IMR-90 (cell line): ENCODE measurements at regions not wholly inside any gene's neighbourhood (a gene's known extent, or its start where the extent isn't known, plus 50 kb on each side); places are given as distances from the start of the nearest gene placed in this dataset.

Source experiments
- ATAC-seq: fragments of 200-7000 bp; cut with Tn5 transposase; 2 replicates; pipeline ENCODE4 v1.9.1; 2020; ENCODE audit warnings: low read depth, mild to moderate bottlenecking, moderate library complexity
- BruUV-seq: library from RNA; stranded (reverse); fragments of 400-500 nt; replicated peaks from 2 replicates; lab custom pipeline; 2021; lab: Mats Ljungman, UMichigan
- CTCF ChIA-PET: fragments of 300-600 bp; formaldehyde crosslinking; extraction: SDS; loops from one replicate; lab custom pipeline; 2021; ENCODE audit warnings: antibody characterized with exemption; lab: Yijun Ruan, JAX
- POLR2A ChIA-PET: fragments of 300-600 bp; sonication (Branson Sonifier 250); formaldehyde crosslinking; loops from one replicate; lab custom pipeline; 2022; ENCODE audit warnings: antibody characterized with exemption; ENCODE audit not compliant: unreplicated experiment; lab: Charles Lee
- DNase-seq: peaks from one replicate; pipeline ENCODE4 v3.0.0; 2013
- H2AFZ ChIP-seq: replicated peaks from 2 replicates; pipeline ENCODE3; 2013; ENCODE audit warnings: low read length, mild to moderate bottlenecking; ENCODE audit not compliant: poor library complexity
- H2AK5ac ChIP-seq: 2 replicates; pipeline ENCODE4 v1.6.1; 2013; ENCODE audit warnings: low read depth, low read length, inconsistent platforms
- H2AK9ac ChIP-seq: replicated peaks from 2 replicates; pipeline ENCODE3; 2013; ENCODE audit warnings: mild to moderate bottlenecking, low read depth, low read length, moderate library complexity; ENCODE audit not compliant: poor library complexity
- H2BK120ac ChIP-seq: 2 replicates; pipeline ENCODE4 v1.6.1; 2013; ENCODE audit warnings: low read depth, low read length, inconsistent platforms
- H2BK15ac ChIP-seq: 3 replicates; pipeline ENCODE4 v1.6.1; 2013; ENCODE audit warnings: low read depth, low read length, inconsistent platforms
- H2BK20ac ChIP-seq: 2 replicates; pipeline ENCODE4 v1.6.1; 2013; ENCODE audit warnings: low read depth, mild to moderate bottlenecking, inconsistent platforms, low read length, moderate library complexity
- H2BK5ac ChIP-seq: 2 replicates; pipeline ENCODE4 v1.6.1; 2013; ENCODE audit warnings: mild to moderate bottlenecking, low read depth, low read length, inconsistent platforms; ENCODE audit not compliant: poor library complexity, severe bottlenecking
- H3K14ac ChIP-seq: replicated peaks from 2 replicates; pipeline ENCODE4 v1.6.1; 2013; ENCODE audit warnings: low read depth, low read length, inconsistent platforms
- H3K18ac ChIP-seq: 2 replicates; pipeline ENCODE4 v1.6.1; 2013; ENCODE audit warnings: low read depth, low read length, control low read depth
- H3K23ac ChIP-seq: 2 replicates; pipeline ENCODE4 v1.6.1; 2013; ENCODE audit warnings: low read depth, low read length, inconsistent platforms
- H3K27ac ChIP-seq: 2 replicates; pipeline ENCODE4 v1.5.1; 2013; ENCODE audit warnings: mild to moderate bottlenecking, control low read depth, low read length; ENCODE audit not compliant: insufficient read depth
- H3K27me3 ChIP-seq: 2 replicates; pipeline ENCODE4 v1.6.1; 2013; ENCODE audit warnings: low read length; ENCODE audit not compliant: control insufficient read depth, insufficient read depth
- H3K36me3 ChIP-seq: 2 replicates; pipeline ENCODE4 v1.6.1; 2013; ENCODE audit warnings: low read length, mixed read lengths; ENCODE audit not compliant: control insufficient read depth, insufficient read depth
- H3K4ac ChIP-seq: 2 replicates; pipeline ENCODE4 v1.6.1; 2013; ENCODE audit warnings: low read depth, low read length, inconsistent platforms
- H3K4me1 ChIP-seq: 2 replicates; pipeline ENCODE4 v1.6.1; 2013; ENCODE audit warnings: low read length, mixed read lengths; ENCODE audit not compliant: control insufficient read depth, insufficient read depth
- H3K4me2 ChIP-seq: 2 replicates; pipeline ENCODE4 v1.6.1; 2013; ENCODE audit warnings: low read depth, mild to moderate bottlenecking, control low read depth, low read length, moderate library complexity
- H3K4me3 ChIP-seq: 2 replicates; pipeline ENCODE4 v1.5.1; 2013; ENCODE audit warnings: low read depth, mild to moderate bottlenecking, control low read depth, low read length, moderate library complexity; ENCODE audit not compliant: insufficient read depth
- H3K56ac ChIP-seq: 2 replicates; pipeline ENCODE4 v1.6.1; 2013; ENCODE audit warnings: low read length, inconsistent platforms; ENCODE audit not compliant: insufficient read depth; ENCODE audit errors: extremely low read depth
- H3K79me1 ChIP-seq, 2 experiments: 2 replicates each; pipeline ENCODE4 v1.6.1; 2013; ENCODE audit warnings: low read length in 2 of 2, inconsistent platforms in 1 of 2, low read depth in 1 of 2
- H3K9ac ChIP-seq: 2 replicates; pipeline ENCODE4 v1.6.1; 2013; ENCODE audit warnings: low read depth, low read length, control low read depth
- H3K9me1 ChIP-seq: 2 replicates; pipeline ENCODE4 v1.6.1; 2013; ENCODE audit warnings: low read length, inconsistent platforms; ENCODE audit not compliant: insufficient read depth
- H3K9me3 ChIP-seq: 2 replicates; pipeline ENCODE4 v1.6.1; 2013; ENCODE audit warnings: low read length; ENCODE audit not compliant: control insufficient read depth, insufficient read depth
- H4K20me1 ChIP-seq: 2 replicates; pipeline ENCODE4 v1.6.1; 2013; ENCODE audit warnings: low read length, inconsistent platforms; ENCODE audit not compliant: insufficient read depth
- H4K5ac ChIP-seq: 2 replicates; pipeline ENCODE4 v1.6.1; 2013; ENCODE audit warnings: mild to moderate bottlenecking, low read depth, low read length, control low read depth
- H4K8ac ChIP-seq, 2 experiments: 2 replicates each; pipeline ENCODE4 v1.6.1; 2013; ENCODE audit warnings: low read depth in 2 of 2, low read length in 2 of 2, control low read depth in 1 of 2, inconsistent platforms in 1 of 2
- H4K91ac ChIP-seq: 2 replicates; pipeline ENCODE4 v1.6.1; 2013; ENCODE audit warnings: low read depth, low read length, inconsistent platforms; ENCODE audit not compliant: insufficient read depth
- BHLHE40 ChIP-seq: fragments of 150-350 bp; IDR thresholded peaks from 2 replicates; pipeline ENCODE4 v1.6.1; 2016; ENCODE audit warnings: mild to moderate bottlenecking, low read depth, low read length
- CEBPB ChIP-seq: IDR thresholded peaks from 2 replicates; pipeline ENCODE4 v1.6.1; 2012; ENCODE audit warnings: low read depth, low read length, improper control_type of control experiment
- CHD1 ChIP-seq: IDR thresholded peaks from 2 replicates; pipeline ENCODE4 v1.6.1; 2012; ENCODE audit warnings: low read depth, low read length, improper control_type of control experiment
- CTCF ChIP-seq: conservative IDR thresholded peaks from 2 replicates; pipeline ENCODE4 v1.5.1; 2012; ENCODE audit warnings: mild to moderate bottlenecking, low read depth, low read length, improper control_type of control experiment
- FOS ChIP-seq: fragments of 150-350 bp; IDR thresholded peaks from 2 replicates; pipeline ENCODE4 v1.6.1; 2016; ENCODE audit warnings: low read depth, low read length
- MAFK ChIP-seq: IDR thresholded peaks from 2 replicates; pipeline ENCODE4 v1.6.1; 2012; ENCODE audit warnings: low read depth, low read length, improper control_type of control experiment
- NFE2L2 ChIP-seq: fragments of 150-350 bp; IDR thresholded peaks from 2 replicates; pipeline ENCODE4 v1.6.1; 2016; ENCODE audit warnings: low read depth, mild to moderate bottlenecking, low read length
- RCOR1 ChIP-seq: IDR thresholded peaks from 2 replicates; pipeline ENCODE4 v1.6.1; 2012; ENCODE audit warnings: mild to moderate bottlenecking, low read length, improper control_type of control experiment; ENCODE audit not compliant: insufficient replicate concordance
- RFX5 ChIP-seq: IDR thresholded peaks from 2 replicates; pipeline ENCODE4 v1.8.0; 2012; ENCODE audit warnings: low read depth, mild to moderate bottlenecking, low read length, moderate library complexity
- SMC3 ChIP-seq: fragments of 150-350 bp; IDR thresholded peaks from 2 replicates; pipeline ENCODE4 v1.6.1; 2016; ENCODE audit warnings: low read depth, mild to moderate bottlenecking, antibody characterized with exemption, low read length, moderate library complexity
- USF2 ChIP-seq: fragments of 150-350 bp; IDR thresholded peaks from 2 replicates; pipeline ENCODE4 v1.6.1; 2017; ENCODE audit warnings: mild to moderate bottlenecking, antibody characterized with exemption, low read length, low read depth
- WGBS, 2 experiments: methylation state at CpG; one replicate each; pipeline versions ENCODE4 v1.1.5 to v1.1.7; 2013; ENCODE audit warnings: missing lambda C conversion rate in 2 of 2; ENCODE audit not compliant: insufficient read length in 1 of 2; ENCODE audit errors: extremely low coverage in 2 of 2; 5-methylcytosine and 5-hydroxymethylcytosine counted together
- dilution Hi-C: fragments of 300-500 bp; cut with HindIII; formaldehyde crosslinking; loops from one replicate; pipeline ENCODE4 v1.14.3; 2018; ENCODE audit warnings: low sequenced_read_pairs; ENCODE audit not compliant: unreplicated experiment
- in situ Hi-C: fragments of 300-500 bp; cut with MboI; formaldehyde crosslinking; loops from 3 replicates; pipeline ENCODE4 v1.14.3; 2019; ENCODE audit warnings: low sequenced_read_pairs, inconsistent platforms, mixed read lengths
- intact Hi-C: fragments of 100-400 bp; cut with micrococcal nuclease; formaldehyde crosslinking; loops from 2 replicates; pipeline ENCODE4 v1.10.0; 2022

GRCh38 chr18:71673498-71673897 lies 870.6 kb downstream of the CBLN2 start:
- no peak overlapping the region for H3K9ac ChIP-seq
- no peaks in the 10 kb centered on the region for H3K79me1 ChIP-seq
- H3K56ac ChIP-seq = no peak overlapping the region
- H4K20me1 ChIP-seq = no peaks in the 10 kb centered on the region
- H4K8ac ChIP-seq = no peak overlapping the region
- H4K5ac ChIP-seq = no peak overlapping the region
- no peak overlapping the region for H3K4me2 ChIP-seq
- H2AK5ac ChIP-seq = no peak overlapping the region
- H3K4ac ChIP-seq = no peak overlapping the region
- H3K27me3 ChIP-seq = no peaks in the 10 kb centered on the region
- no peak overlapping the region for H3K27ac ChIP-seq
- H2BK20ac ChIP-seq = no peak overlapping the region
- in situ Hi-C loops (no loop called here), dilution Hi-C loops (no loop called here), intact Hi-C loops (no loop called here)
- no peak overlapping the region for H3K23ac ChIP-seq
- no peak overlapping the region for H3K4me3 ChIP-seq
- WGBS, 2 experiments = 57% methylated on average over 1 of the region's 5 CpGs; no CpG with 5 or more reads in 1 of the 2 experiments
- H3K14ac ChIP-seq = no peak overlapping the region
- ATAC-seq (no peak), DNase-seq (no peak)
- H3K18ac ChIP-seq = no peak overlapping the region
- H2BK5ac ChIP-seq = no peak overlapping the region
- H4K91ac ChIP-seq = no peak overlapping the region
- POLR2A ChIA-PET = no interaction called here
- H2AFZ ChIP-seq = no peak overlapping the region
- H3K4me1 ChIP-seq = no peaks in the 10 kb centered on the region
- H2AK9ac ChIP-seq = no peak overlapping the region
- BruUV-seq = no TSS peak
- CTCF ChIA-PET = no interaction called here
- H2BK15ac ChIP-seq = no peak overlapping the region
- no peak overlapping the region for H2BK120ac ChIP-seq
- H3K9me1 ChIP-seq = no peaks in the 10 kb centered on the region
- H3K9me3 ChIP-seq = peaks cover 19% of the 10 kb centered on the region
- TF ChIP-seq CHD1 = no peak
- TF ChIP-seq CEBPB = no peak
- no peak for TF ChIP-seq BHLHE40
- TF ChIP-seq USF2 = no peak
- no peak for TF ChIP-seq RFX5
- TF ChIP-seq SMC3 = no peak
- TF ChIP-seq RCOR1 = no peak
- no peak for TF ChIP-seq MAFK
- no peak for TF ChIP-seq CTCF
- TF ChIP-seq NFE2L2 = no peak
- TF ChIP-seq FOS = no peak
- H3K36me3 ChIP-seq = no peaks in the 10 kb centered on the region
